ENCODE measurements at regions not wholly inside any gene's neighbourhood (a gene's known extent, or its start where the extent isn't known, plus 50 kb on each side); places are given as distances from the start of the nearest gene placed in this dataset.
A peak's percentile ranks its signal among the peaks of the same experiment; 100 is the strongest.
"Not testable (repeated sequence)": the region's sequence is repeated elsewhere in the genome, so short reads cannot be mapped to it uniquely, and the experiment has no call there.

DNA sequence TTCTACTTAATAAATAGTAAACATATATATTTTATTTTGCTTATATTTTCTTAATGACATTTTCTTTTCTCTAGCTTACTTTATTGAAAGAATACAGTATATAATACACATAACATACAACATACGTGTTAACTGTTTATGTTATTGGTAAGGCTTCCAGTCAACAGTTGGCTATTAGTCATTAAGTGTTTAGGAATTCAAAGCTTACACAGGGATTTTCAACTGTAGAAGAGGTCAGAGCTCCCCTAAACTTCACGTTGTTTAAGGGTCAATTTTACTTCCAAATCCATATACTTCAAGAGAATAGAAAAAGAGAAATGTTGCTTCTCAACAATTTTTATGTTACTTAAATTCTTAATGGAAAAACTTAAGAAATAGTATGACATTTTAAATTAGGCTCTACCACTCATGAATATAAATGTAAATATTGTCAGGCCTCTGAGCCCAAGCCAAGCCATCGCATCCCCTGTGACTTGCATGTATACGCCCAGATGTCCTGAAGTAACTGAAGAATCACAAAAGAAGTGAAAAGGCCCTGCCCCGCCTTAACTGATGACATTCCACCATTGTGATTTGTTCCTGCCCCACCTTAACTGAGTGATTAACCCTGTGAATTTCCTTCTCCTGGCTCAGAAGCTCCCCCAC lies 456.5 kb upstream of the NETO1 start:
- DNase-seq (ENCODE audit: low read depth), result not testable (repeated sequence)

DNA sequence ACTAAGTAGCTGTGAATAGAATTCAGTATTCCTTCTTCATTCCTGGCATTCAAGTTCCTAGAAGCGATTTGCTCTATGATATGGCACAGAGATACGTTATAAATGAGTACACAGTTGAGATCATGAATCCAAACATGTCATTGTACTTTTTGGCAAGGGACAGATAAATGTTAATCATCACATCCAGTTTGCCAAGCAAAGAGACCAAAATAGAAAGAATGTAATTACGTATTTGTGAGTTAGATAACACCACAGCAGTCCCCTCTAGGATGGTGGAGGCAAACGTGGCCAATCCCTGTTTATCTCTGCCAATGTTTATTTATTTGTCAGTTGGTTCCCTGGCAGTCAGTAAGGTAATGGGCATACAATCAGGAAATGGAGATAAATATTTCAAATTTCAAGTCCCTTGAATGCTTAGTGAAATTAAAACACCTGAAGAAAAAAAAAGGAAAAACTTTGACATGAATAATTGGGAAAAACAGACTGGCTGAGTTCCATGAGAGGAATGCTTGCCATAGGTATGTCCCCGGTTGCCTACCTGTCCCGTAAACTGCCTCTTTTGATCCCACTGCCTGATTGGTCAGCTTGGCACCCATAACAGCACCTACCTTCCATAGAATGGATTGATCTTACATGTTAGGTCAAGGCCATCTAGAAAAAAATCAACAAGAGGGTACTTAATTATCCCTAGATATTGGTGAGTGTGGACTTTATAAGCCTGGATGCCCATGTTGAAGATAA lies 451.1 kb upstream of the NETO1 start:
- DNase-seq (ENCODE audit: low read depth), result no peak

DNA sequence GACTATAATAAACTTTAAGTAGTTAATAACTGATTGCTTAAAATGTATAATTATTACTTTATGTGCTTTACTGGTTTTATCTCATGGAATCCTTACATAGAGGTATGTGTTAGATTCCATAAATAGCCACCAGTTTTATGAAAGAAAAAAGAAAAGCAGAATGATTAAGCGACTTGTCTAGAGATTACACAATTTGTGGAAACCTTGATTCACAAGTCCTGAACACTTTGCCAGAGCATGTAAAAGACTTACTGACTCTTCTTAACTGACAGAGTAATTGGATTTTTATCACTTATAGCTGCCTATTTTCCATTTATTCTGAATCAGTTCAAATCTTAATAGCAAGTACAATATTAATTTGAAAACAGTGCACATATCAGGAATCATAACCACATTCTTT lies 448.7 kb upstream of the NETO1 start:
- DNase-seq (ENCODE audit: low read depth), result no peak

DNA sequence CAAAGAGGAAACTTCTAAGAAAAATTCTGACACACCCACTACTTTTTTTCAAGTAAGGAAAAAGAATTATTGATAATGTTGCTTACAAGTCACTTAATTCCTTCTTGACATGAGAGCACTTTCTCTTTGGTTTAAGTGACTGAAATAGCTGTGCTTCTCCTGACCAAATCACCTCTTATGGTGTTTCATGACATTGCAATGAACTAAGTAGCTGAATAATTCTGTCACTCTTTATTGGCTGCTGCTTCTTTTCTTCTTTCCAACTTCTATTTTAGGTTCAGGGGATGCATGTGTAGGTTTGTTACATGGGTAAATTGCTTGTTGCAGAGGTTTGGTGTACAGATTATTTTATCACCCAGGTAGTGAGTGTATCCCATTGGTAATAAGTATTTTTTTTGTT lies 447.6 kb upstream of the NETO1 start:
- DNase-seq (ENCODE audit: low read depth), result no peak

- no peak for DNase-seq (ENCODE audit: low read depth)
These were observed 445.7 kb upstream of the NETO1 start for GRCh38 chr18:73313476-73313875.

DNA sequence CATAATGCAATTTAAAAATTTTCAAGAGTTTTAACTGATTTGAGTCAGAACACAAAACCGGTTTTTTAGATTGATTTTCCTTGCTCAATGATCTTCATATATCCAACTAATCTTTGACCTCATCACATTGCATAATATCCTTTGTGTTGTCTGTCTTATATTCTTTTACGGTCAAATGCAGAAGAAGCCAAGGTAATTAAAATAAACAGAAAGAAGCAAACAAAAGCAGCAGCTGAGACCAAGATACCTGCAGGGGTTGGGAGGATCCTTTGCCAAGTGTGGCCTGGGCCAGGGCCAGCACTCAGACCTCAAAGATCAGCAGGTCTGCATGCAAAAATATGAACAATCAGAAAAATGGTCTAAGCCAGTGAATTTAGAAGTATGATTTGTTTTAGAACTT lies 428.9 kb upstream of the NETO1 start:
- no peak for DNase-seq (ENCODE audit: low read depth)

- no peak for DNase-seq (ENCODE audit: low read depth)
These were observed 424.4 kb upstream of the NETO1 start for GRCh38 chr18:73292156-73292555.

DNA sequence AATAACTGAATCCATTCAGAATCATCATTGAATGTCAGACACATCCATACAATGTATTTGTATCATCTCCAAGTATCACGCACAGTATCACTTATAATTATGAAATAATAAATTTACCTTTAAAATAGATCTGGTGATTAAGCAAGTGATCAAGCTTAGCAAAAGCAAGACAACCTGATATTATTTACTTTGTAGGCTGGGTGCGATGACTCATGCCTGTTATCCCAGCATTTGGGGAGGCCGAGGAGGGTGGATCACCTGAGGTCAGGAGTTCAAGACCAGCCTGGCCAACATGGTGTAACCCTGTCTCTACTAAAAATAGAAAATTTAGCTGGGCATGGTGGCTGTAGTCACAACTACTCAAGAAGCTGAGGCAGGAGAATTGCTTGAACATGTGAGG lies 421.0 kb upstream of the NETO1 start:
- DNase-seq (ENCODE audit: low read depth), result peak; percentile 4

- no peak for DNase-seq (ENCODE audit: low read depth)
These were observed 418.8 kb upstream of the NETO1 start for GRCh38 chr18:73286584-73286983.

DNA sequence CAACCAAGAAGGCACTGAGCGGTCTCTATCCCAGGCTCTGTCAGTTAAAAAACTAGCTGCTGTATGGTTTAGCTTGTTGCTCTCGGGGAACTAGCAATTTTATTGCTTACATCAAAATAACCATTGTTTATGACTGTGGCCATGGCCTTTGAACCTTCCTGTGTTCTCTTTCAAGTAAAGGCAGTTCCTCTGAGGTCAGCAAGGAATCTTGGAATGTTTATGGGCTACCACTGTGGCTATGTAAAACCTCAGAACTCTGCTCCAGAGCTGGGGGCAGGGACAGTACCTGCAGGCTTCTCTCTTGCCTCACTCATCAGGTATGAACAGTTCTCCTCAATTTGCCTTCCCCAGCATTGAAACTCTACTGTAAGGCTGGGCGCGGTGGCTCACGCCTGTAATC lies 416.0 kb upstream of the NETO1 start:
- DNase-seq (ENCODE audit: low read depth), result peak; percentile 17

DNA sequence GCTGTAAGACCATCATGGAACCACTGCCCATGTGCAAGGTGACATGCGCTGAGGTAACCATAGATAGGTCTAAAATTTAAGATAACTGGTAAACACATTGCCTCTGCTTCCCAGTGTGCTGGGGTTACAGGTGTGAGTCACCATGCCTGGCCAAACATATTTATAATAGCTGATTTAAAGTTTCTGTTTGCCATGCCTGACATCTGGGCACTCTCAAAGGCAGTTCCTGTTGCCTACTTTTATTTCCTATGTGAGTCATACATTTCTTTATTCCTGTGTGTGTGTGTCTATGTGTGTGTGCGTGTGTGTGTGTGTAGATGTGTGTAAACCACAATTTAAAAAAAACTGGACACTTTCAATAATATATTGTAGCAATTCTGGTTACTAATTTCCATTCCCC lies 415.2 kb upstream of the NETO1 start:
- peak; percentile 23 for DNase-seq (ENCODE audit: low read depth)

- DNase-seq (ENCODE audit: low read depth), result peak; percentile 11
These were observed 411.7 kb upstream of the NETO1 start for GRCh38 chr18:73279498-73279897.

DNA sequence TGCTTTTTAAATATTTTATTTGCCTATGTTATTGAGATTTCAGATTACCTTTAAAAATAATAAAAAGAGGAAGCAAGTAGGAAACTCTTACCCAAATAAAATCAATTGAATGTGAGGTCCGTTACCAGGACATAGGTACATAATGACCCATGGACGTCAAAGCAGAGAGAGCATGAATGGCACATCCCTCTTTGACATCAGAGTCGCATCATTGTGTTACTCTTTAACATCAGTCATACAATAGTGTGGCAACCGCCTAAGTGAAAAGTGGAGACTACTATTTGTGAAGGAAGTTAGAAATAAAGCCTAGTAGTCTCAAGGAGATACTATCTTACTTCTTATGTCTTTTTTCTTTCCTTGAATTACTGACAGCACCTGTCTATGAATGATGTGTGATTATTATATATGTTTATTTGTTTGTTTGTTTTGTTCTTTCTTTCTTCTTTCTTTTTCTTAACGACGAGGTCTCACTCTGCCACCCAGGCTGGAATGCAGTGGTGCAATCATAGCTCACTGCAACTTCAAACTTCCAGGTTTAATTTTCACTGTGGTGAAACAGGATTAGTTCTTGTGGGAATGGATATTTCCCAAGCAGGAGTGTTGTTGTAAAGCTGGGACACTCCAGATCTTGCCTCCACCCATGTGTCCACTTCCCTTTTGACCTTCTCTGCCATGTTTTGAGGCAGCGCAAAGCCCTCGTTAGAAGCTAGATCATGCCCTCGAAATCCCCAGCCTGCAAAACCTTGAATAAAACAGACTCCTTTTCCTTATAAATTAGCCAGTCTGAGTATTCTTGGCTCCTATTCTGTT lies 407.2 kb upstream of the NETO1 start:
- no peak for DNase-seq (ENCODE audit: low read depth)

- DNase-seq (ENCODE audit: low read depth), result no peak
These were observed 403.3 kb upstream of the NETO1 start for GRCh38 chr18:73270920-73271634.

GRCh38 chr18:73264562-73264921 lies 396.8 kb upstream of the NETO1 start:
- DNase-seq (ENCODE audit: low read depth), result peak; percentile 48

DNA sequence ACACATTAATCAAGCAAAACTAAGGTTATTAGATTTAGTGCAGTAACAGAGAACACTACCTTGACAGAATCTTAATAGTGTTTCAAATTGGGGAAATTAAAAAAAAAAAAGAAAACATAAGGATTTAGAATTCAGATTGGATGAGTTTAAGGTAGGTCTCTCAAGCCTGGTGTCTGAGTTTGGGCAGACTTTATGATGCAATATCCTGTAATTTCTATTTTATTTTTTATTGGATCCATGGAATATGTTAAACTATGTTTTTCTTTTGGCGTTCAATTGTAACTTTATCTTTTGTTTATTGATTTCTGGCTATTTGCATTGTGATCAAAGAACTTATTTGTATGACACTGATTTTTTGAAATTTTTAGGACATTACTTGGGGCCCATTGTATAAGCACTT lies 394.1 kb upstream of the NETO1 start:
- DNase-seq (ENCODE audit: low read depth), result no peak

- DNase-seq (ENCODE audit: low read depth), result no peak
These were observed 393.5 kb upstream of the NETO1 start for GRCh38 chr18:73261243-73261642.

DNA sequence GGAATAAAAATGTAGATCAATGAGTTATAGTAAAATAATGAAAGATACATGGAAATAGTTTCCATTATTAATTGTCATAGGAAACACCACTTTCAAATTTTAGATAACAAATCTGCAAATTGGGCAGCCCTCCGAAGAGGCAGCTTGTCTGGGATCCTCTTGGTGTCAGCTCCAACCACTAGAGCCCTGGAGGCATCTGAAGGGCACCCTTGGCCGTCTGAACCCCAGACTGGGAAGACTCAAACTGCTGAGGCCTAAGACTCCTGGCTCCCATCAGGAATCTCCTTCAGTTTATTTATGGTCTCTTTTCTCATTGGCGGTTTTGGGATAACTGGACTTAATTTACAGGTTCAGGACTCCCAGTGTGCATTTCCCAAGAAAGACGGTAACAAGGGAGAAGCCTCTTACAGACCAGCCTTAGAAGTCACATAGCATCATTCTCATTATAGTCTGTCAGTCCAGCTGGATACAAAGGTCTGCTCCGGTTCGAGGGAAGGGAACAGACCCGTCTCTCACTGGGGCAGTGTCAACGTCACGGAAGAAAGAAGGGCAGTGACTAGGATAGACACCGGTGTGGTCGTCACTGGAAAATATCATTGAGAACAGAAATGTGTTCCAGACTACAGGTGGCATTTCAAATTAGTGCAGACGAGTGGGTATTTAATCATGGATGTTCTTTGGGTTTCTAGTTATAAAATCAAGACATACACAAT lies 390.7 kb upstream of the NETO1 start:
- DNase-seq (ENCODE audit: low read depth), result no peak

GRCh38 chr18:73254564-73254963 lies 386.8 kb upstream of the NETO1 start:
- no peak for DNase-seq (ENCODE audit: low read depth)

DNA sequence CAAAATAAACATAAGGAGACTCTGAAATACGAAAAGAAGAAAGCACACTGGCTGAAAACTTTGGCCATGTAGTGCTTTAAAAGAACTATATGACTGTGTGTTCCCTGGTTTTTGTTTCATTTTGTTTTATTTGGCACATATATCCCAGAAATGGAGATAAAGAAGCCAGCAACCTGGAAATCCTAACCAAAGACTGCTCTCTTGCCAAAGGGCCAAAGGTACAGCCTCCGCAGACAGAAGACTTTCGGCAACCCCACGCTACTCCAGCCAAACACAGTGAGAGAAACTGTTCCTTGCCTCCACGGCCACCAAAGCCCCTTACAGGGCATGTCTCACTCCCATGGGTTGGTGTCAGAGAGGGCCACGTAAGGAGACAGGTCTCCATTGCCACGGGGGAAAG lies 381.2 kb upstream of the NETO1 start:
- DNase-seq (ENCODE audit: low read depth), result no peak

DNA sequence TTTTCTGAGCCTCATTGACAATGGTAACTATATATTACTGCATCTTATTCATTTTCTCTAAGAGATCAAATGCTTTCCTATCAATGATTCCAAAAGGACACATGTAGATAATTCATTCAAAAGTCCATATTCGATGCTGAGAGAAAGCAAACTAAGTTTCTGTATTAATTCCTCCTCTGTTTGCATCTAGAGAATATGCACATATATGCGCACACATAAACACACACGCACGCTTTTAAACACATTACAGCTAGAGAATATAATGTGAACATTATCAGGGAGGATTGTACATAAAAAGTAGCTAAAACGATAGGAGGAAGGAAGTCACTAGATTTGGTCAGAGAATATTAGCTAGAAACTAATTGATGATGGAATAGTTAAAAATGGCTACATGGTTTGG lies 379.0 kb upstream of the NETO1 start:
- no peak for DNase-seq (ENCODE audit: low read depth)

GRCh38 chr18:73245345-73245744 lies 377.6 kb upstream of the NETO1 start:
- DNase-seq (ENCODE audit: low read depth), result no peak
